ENCODE measurements at regions not wholly inside any gene's neighbourhood (a gene's known extent, or its start where the extent isn't known, plus 50 kb on each side); places are given as distances from the start of the nearest gene placed in this dataset.

- TF ChIP-seq POLR2AphosphoS5 (IDR thresholded peaks at IDR 0.05; ENCODE audit: low read depth, low read length) (no peak), SIN3A (IDR thresholded peaks at IDR 0.05; ENCODE audit: borderline replicate concordance, insufficient read depth, low read length) (no peak), FOXP2 (optimal IDR thresholded peaks at IDR 0.05; ENCODE audit: borderline replicate concordance, extremely low read depth, extremely low read length, insufficient read depth) (no peak)
Measured at GRCh38 chr2:464562-465309, 176.8 kb upstream of the ALKAL2 start.

DNA sequence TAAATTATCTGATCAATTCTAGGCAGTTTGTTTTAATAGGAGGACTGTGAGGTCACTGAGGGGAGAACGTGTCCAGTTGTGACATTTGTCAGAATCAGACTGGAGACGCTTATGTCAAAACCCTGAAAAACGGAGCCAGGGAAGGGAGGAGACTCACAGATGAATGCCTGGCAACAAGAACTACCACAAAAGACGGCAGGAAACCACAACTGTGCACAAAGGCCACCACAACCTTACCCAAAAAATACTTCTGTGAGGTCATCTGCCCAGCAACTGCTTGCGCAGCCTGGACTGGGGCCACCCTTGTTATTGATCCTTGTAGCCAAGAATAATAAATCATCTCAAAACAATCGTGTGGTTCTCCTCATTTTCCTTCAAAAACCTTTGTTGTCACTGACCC, 173.0 kb upstream of the ALKAL2 start:
- TF ChIP-seq FOXP2 (optimal IDR thresholded peaks at IDR 0.05; ENCODE audit: borderline replicate concordance, extremely low read depth, extremely low read length, insufficient read depth) (no peak), TAF1 (IDR thresholded peaks at IDR 0.05; ENCODE audit: borderline replicate concordance, insufficient read depth, low read length) (no peak), POLR2AphosphoS5 (IDR thresholded peaks at IDR 0.05; ENCODE audit: low read depth, low read length) (no peak), SIN3A (IDR thresholded peaks at IDR 0.05; ENCODE audit: borderline replicate concordance, insufficient read depth, low read length) (no peak)
- TF ChIP-seq, protein P1, sequence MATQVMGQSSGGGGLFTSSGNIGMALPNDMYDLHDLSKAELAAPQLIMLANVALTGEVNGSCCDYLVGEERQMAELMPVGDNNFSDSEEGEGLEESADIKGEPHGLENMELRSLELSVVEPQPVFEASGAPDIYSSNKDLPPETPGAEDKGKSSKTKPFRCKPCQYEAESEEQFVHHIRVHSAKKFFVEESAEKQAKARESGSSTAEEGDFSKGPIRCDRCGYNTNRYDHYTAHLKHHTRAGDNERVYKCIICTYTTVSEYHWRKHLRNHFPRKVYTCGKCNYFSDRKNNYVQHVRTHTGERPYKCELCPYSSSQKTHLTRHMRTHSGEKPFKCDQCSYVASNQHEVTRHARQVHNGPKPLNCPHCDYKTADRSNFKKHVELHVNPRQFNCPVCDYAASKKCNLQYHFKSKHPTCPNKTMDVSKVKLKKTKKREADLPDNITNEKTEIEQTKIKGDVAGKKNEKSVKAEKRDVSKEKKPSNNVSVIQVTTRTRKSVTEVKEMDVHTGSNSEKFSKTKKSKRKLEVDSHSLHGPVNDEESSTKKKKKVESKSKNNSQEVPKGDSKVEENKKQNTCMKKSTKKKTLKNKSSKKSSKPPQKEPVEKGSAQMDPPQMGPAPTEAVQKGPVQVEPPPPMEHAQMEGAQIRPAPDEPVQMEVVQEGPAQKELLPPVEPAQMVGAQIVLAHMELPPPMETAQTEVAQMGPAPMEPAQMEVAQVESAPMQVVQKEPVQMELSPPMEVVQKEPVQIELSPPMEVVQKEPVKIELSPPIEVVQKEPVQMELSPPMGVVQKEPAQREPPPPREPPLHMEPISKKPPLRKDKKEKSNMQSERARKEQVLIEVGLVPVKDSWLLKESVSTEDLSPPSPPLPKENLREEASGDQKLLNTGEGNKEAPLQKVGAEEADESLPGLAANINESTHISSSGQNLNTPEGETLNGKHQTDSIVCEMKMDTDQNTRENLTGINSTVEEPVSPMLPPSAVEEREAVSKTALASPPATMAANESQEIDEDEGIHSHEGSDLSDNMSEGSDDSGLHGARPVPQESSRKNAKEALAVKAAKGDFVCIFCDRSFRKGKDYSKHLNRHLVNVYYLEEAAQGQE (IDR thresholded peaks at IDR 0.05; ENCODE audit: insufficient read depth in 1 of 2, low read depth in 2 of 2, low read length in 2 of 2) = no peak

GRCh38 chr2:459931-460330, 172.0 kb upstream of the ALKAL2 start:
- TF ChIP-seq TAF1 (IDR thresholded peaks at IDR 0.05; ENCODE audit: borderline replicate concordance, insufficient read depth, low read length) (no peak), SIN3A (IDR thresholded peaks at IDR 0.05; ENCODE audit: borderline replicate concordance, insufficient read depth, low read length) (no peak), FOXP2 (optimal IDR thresholded peaks at IDR 0.05; ENCODE audit: borderline replicate concordance, extremely low read depth, extremely low read length, insufficient read depth) (no peak), POLR2AphosphoS5 (IDR thresholded peaks at IDR 0.05; ENCODE audit: low read depth, low read length) (no peak)
- TF ChIP-seq, protein P1 (IDR thresholded peaks at IDR 0.05; ENCODE audit: insufficient read depth in 1 of 2, low read depth in 2 of 2, low read length in 2 of 2) = no peak

DNA sequence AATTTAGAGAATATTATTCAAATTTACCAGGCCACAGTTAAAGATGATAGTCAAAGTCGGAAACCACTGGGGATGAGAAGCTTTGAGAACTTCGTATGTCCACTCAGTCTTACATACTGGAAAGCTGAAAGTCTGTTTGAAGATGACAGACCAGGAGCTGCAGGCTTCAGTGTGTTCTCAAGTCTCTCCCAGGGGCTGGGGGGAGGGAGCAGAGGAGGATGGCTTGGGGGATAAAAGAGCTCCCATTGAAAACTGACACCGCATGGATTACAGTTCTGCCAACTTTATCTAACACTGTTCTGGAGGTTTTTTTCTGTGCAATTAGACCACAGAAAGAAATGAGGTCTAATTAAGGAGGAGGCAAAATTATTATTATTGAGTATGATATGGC, 170.5 kb upstream of the ALKAL2 start:
- TF ChIP-seq FOXP2 (optimal IDR thresholded peaks at IDR 0.05; ENCODE audit: borderline replicate concordance, extremely low read depth, extremely low read length, insufficient read depth) (no peak), POLR2AphosphoS5 (IDR thresholded peaks at IDR 0.05; ENCODE audit: low read depth, low read length) (no peak)

- no peak for TF ChIP-seq SIN3A (IDR thresholded peaks at IDR 0.05; ENCODE audit: borderline replicate concordance, insufficient read depth, low read length)
- TF ChIP-seq FOXP2 (optimal IDR thresholded peaks at IDR 0.05; ENCODE audit: borderline replicate concordance, extremely low read depth, extremely low read length, insufficient read depth) = no peak
- TF ChIP-seq TAF1 (IDR thresholded peaks at IDR 0.05; ENCODE audit: borderline replicate concordance, insufficient read depth, low read length) = no peak
- TF ChIP-seq, protein P1 (IDR thresholded peaks at IDR 0.05; ENCODE audit: insufficient read depth in 1 of 2, low read depth in 2 of 2, low read length in 2 of 2) = no peak
- TF ChIP-seq POLR2AphosphoS5 (IDR thresholded peaks at IDR 0.05; ENCODE audit: low read depth, low read length) = no peak
Measured at GRCh38 chr2:457792-458424, 170.0 kb upstream of the ALKAL2 start.

GRCh38 chr2:457262-457661, 169.4 kb upstream of the ALKAL2 start:
- TF ChIP-seq, protein P1 (IDR thresholded peaks at IDR 0.05; ENCODE audit: insufficient read depth in 1 of 2, low read depth in 2 of 2, low read length in 2 of 2) = no peak
- TF ChIP-seq FOXP2 (optimal IDR thresholded peaks at IDR 0.05; ENCODE audit: borderline replicate concordance, extremely low read depth, extremely low read length, insufficient read depth) (no peak), TAF1 (IDR thresholded peaks at IDR 0.05; ENCODE audit: borderline replicate concordance, insufficient read depth, low read length) (no peak), POLR2AphosphoS5 (IDR thresholded peaks at IDR 0.05; ENCODE audit: low read depth, low read length) (no peak), SIN3A (IDR thresholded peaks at IDR 0.05; ENCODE audit: borderline replicate concordance, insufficient read depth, low read length) (no peak)

All from PFSK-1 (cell line).